Activated CD8-positive, alpha-beta T cell treated with anti-CD3 and anti-CD28 coated beads for 36 hours (primary cell): ENCODE measurements at regions not wholly inside any gene's neighbourhood (a gene's known extent, or its start where the extent isn't known, plus 50 kb on each side); places are given as distances from the start of the nearest gene placed in this dataset.
"Not testable (repeated sequence)": the region's sequence is repeated elsewhere in the genome, so short reads cannot be mapped to it uniquely, and the experiment has no call there.

Source experiments
- ATAC-seq: fragments of 200-7000 bp; cut with Tn5 transposase; one replicate; pipeline ENCODE4 v1.10.0; 2021; ENCODE audit warnings: mild to moderate bottlenecking, moderate library complexity
- CTCF ChIA-PET: fragments of 350-600 bp; sonication (Branson Sonifier 250); formaldehyde crosslinking; loops from one replicate; lab custom pipeline; 2021; ENCODE audit warnings: antibody characterized with exemption; lab: Charles Lee
- POLR2A ChIA-PET: fragments of 350-600 bp; sonication (Branson Sonifier 250); formaldehyde crosslinking; loops from one replicate; lab custom pipeline; 2021; ENCODE audit warnings: antibody characterized with exemption; lab: Charles Lee
- DNase-seq: peaks from one replicate; pipeline ENCODE4 v3.0.0-alpha.2; 2020
- H3K27ac Mint-ChIP-seq: one replicate; pipeline ENCODE4 v1.8.0; 2021; ENCODE audit warnings: mild to moderate bottlenecking, mixed read lengths
- H3K27me3 Mint-ChIP-seq: one replicate; pipeline ENCODE4 v1.8.0; 2021; ENCODE audit warnings: mixed read lengths
- H3K36me3 Mint-ChIP-seq: one replicate; pipeline ENCODE4 v1.8.0; 2021; ENCODE audit warnings: low read depth, mixed read lengths
- H3K4me1 Mint-ChIP-seq: one replicate; pipeline ENCODE4 v1.8.0; 2021; ENCODE audit warnings: low read depth, mixed read lengths
- H3K4me3 Mint-ChIP-seq: one replicate; pipeline ENCODE4 v1.8.0; 2021; ENCODE audit warnings: mild to moderate bottlenecking, moderate library complexity, mixed read lengths
- H3K9me3 Mint-ChIP-seq: one replicate; pipeline ENCODE4 v1.8.0; 2021; ENCODE audit warnings: mixed read lengths
- CTCF ChIP-seq: fragments of 200-600 bp; IDR thresholded peaks from one replicate; pipeline ENCODE4 v1.8.0; 2022; ENCODE audit warnings: antibody characterized with exemption, mild to moderate bottlenecking
- intact Hi-C: fragments of 100-400 bp; cut with micrococcal nuclease; formaldehyde crosslinking; loops from one replicate; pipeline ENCODE4 v1.10.0; 2022

- H3K36me3 Mint-ChIP-seq, ATAC-seq, H3K4me1 Mint-ChIP-seq, H3K4me3 Mint-ChIP-seq, POLR2A ChIA-PET, H3K27ac Mint-ChIP-seq, H3K27me3 Mint-ChIP-seq, intact Hi-C loops, CTCF ChIA-PET, DNase-seq: not testable (repeated sequence)
- peaks cover 12% of the 10 kb centered on the region for H3K9me3 Mint-ChIP-seq
Observed at GRCh38 chr21:9771466-9772347, 749.7 kb upstream of the TPTE start.

GRCh38 chr21:9772348-9772672, 749.1 kb upstream of the TPTE start:
- Mint-ChIP-seq H3K9me3 (peaks cover 15% of the 10 kb centered on the region), H3K27me3 (no peaks in the 10 kb centered on the region), H3K4me1 (no peaks in the 10 kb centered on the region), H3K4me3 (no peak overlapping the region), H3K36me3 (peaks cover 2% of the 10 kb centered on the region), H3K27ac (no peak overlapping the region)
- intact Hi-C loops = no loop called here
- ChIA-PET POLR2A (no interaction called here), CTCF (no interaction called here)
- DNase-seq (no peak), ATAC-seq (no peak)
- no peak for TF ChIP-seq CTCF

- H3K27me3 Mint-ChIP-seq, CTCF ChIA-PET, DNase-seq, H3K4me1 Mint-ChIP-seq, H3K4me3 Mint-ChIP-seq, intact Hi-C loops, ATAC-seq, H3K36me3 Mint-ChIP-seq, H3K27ac Mint-ChIP-seq, POLR2A ChIA-PET: not testable (repeated sequence)
- peaks cover 17% of the 10 kb centered on the region for H3K9me3 Mint-ChIP-seq
Observed at GRCh38 chr21:9772877-9773420, 748.4 kb upstream of the TPTE start.

GRCh38 chr21:9774347-9774746, 747.0 kb upstream of the TPTE start:
- Mint-ChIP-seq H3K27me3 (no peaks in the 10 kb centered on the region), H3K9me3 (peaks cover 20% of the 10 kb centered on the region), H3K4me1 (no peaks in the 10 kb centered on the region), H3K27ac (no peak overlapping the region), H3K4me3 (no peak overlapping the region), H3K36me3 (peaks cover 2% of the 10 kb centered on the region)
- DNase-seq = no peak
- ChIA-PET CTCF (no interaction called here), POLR2A (no interaction called here)
- TF ChIP-seq CTCF = no peak
- no peak for ATAC-seq
- intact Hi-C loops = no loop called here

- ATAC-seq, H3K27ac Mint-ChIP-seq, CTCF ChIA-PET, H3K27me3 Mint-ChIP-seq, H3K4me1 Mint-ChIP-seq, H3K4me3 Mint-ChIP-seq, intact Hi-C loops, DNase-seq, POLR2A ChIA-PET, H3K36me3 Mint-ChIP-seq: not testable (repeated sequence)
- H3K9me3 Mint-ChIP-seq = peaks cover 20% of the 10 kb centered on the region
Observed at GRCh38 chr21:9774901-9775593, 746.3 kb upstream of the TPTE start.

- H3K9me3 Mint-ChIP-seq = peaks cover 23% of the 10 kb centered on the region
- intact Hi-C loops, ATAC-seq, POLR2A ChIA-PET, H3K4me3 Mint-ChIP-seq, CTCF ChIA-PET, H3K4me1 Mint-ChIP-seq, DNase-seq, H3K36me3 Mint-ChIP-seq, H3K27me3 Mint-ChIP-seq, H3K27ac Mint-ChIP-seq: not testable (repeated sequence)
Observed at GRCh38 chr21:9775877-9776276, 745.5 kb upstream of the TPTE start.

GRCh38 chr21:9776286-9777020, 744.9 kb upstream of the TPTE start:
- DNase-seq, H3K27ac Mint-ChIP-seq, H3K4me1 Mint-ChIP-seq, ATAC-seq, intact Hi-C loops, CTCF ChIA-PET, H3K27me3 Mint-ChIP-seq, H3K36me3 Mint-ChIP-seq, POLR2A ChIA-PET, H3K4me3 Mint-ChIP-seq: not testable (repeated sequence)
- peaks cover 23% of the 10 kb centered on the region for H3K9me3 Mint-ChIP-seq

- ATAC-seq, POLR2A ChIA-PET, H3K4me1 Mint-ChIP-seq, H3K27ac Mint-ChIP-seq, CTCF ChIA-PET, H3K27me3 Mint-ChIP-seq, DNase-seq, H3K36me3 Mint-ChIP-seq, H3K4me3 Mint-ChIP-seq, intact Hi-C loops: not testable (repeated sequence)
- peaks cover 38% of the 10 kb centered on the region for H3K9me3 Mint-ChIP-seq
Observed at GRCh38 chr21:9778541-9778940, 742.8 kb upstream of the TPTE start.
